Erythroblast (primary cell): ENCODE measurements at regions not wholly inside any gene's neighbourhood (a gene's known extent, or its start where the extent isn't known, plus 50 kb on each side); places are given as distances from the start of the nearest gene placed in this dataset.

Experiments
- GATA1 ChIP-seq: IDR thresholded peaks from 2 replicates; pipeline ENCODE4 v1.6.1; 2011; ENCODE audit warnings: low read depth, mild to moderate bottlenecking, control low read depth, low read length, moderate library complexity
- POLR2A ChIP-seq: IDR thresholded peaks from 2 replicates; pipeline ENCODE4 v1.6.1; 2011; ENCODE audit warnings: mild to moderate bottlenecking, low read length

DNA sequence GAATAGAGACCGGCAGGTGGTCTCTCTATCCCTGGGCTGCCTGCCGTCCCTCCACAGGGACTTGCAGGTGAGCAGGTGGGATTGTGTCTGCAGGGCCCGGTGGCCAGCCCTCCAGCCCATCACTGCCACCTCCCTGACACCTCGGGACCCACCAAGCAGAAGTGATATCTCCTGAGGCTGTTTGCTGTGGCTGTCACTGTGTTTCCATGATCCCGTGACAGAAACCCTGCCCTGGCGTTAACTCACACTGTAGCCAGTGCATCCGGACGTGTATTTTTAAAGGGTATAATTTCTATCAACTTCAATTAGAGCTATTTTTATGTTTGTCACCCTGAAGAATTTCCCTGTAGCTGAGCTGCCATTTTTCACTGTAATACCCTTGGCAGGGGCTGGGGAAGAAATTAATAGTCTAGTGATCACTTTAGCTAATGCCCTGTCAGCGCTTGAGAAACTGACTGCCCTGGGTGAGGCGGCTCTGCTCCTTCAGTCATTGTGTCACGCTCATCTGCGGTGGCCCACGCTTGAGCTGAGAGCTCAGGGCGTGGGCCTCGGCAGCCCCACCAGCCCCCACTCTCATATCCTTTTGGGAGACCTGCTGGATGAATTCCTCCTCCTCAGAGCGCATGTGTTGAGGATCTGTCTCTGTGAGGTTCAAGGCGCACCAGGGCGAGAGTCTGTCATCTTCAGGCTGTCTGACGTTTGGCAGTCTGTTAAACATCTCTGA, 229.9 kb upstream of the CIBAR2 start:
- TF ChIP-seq POLR2A = no peak
- no peak for TF ChIP-seq GATA1
